SK-N-SH treated with all-trans-retinoic acid at 6 μM for 48 hours (cell line): ENCODE measurements at regions not wholly inside any gene's neighbourhood (a gene's known extent, or its start where the extent isn't known, plus 50 kb on each side); places are given as distances from the start of the nearest gene placed in this dataset.

Source experiments
- ATAC-seq: fragments of 200-7000 bp; cut with Tn5 transposase; 3 replicates; pipeline ENCODE4 v1.9.1; 2020; ENCODE audit warnings: mild to moderate bottlenecking, moderate library complexity
- ARNTL ChIP-seq: fragments of 450-650 bp; formaldehyde crosslinking; IDR thresholded peaks from 2 replicates; pipeline ENCODE4 v1.5.0; 2020; ENCODE audit warnings: low read depth, mild to moderate bottlenecking, moderate library complexity, borderline replicate concordance
- BACH2 ChIP-seq: fragments of 250-450 bp; sonication (Bioruptor Pico); IDR thresholded peaks from 2 replicates; pipeline ENCODE4 v1.9.0; 2021; ENCODE audit warnings: mild to moderate bottlenecking, borderline replicate concordance
- CSDC2 ChIP-seq: fragments of 250-450 bp; sonication (Bioruptor Pico); IDR thresholded peaks from 2 replicates; pipeline ENCODE4 v1.5.0; 2020; ENCODE audit warnings: mild to moderate bottlenecking, moderate library complexity
- ESRRG ChIP-seq: fragments of 250-450 bp; sonication (Bioruptor Pico); IDR thresholded peaks from 2 replicates; pipeline ENCODE4 v1.6.1; 2021; ENCODE audit warnings: mild to moderate bottlenecking
- GLIS3 ChIP-seq: fragments of 250-450 bp; sonication (Bioruptor Pico); IDR thresholded peaks from 2 replicates; pipeline ENCODE4 v1.5.0; 2020; ENCODE audit warnings: mild to moderate bottlenecking, moderate library complexity
- ISL1 ChIP-seq: fragments of 250-450 bp; sonication (Bioruptor Pico); IDR thresholded peaks from 2 replicates; pipeline ENCODE4 v2.1.2; 2022; ENCODE audit warnings: mild to moderate bottlenecking, moderate library complexity
- OSR1 ChIP-seq: fragments of 250-450 bp; sonication (Bioruptor Pico); IDR thresholded peaks from 2 replicates; pipeline ENCODE4 v1.8.0; 2022; ENCODE audit warnings: moderate library complexity, mild to moderate bottlenecking, inconsistent platforms
- PPARA ChIP-seq: fragments of 250-450 bp; sonication (Bioruptor Pico); IDR thresholded peaks from 2 replicates; pipeline ENCODE4 v1.5.0; 2020; ENCODE audit warnings: mild to moderate bottlenecking, borderline replicate concordance
- RARB ChIP-seq: fragments of 250-450 bp; sonication (Bioruptor Pico); IDR thresholded peaks from 2 replicates; pipeline ENCODE4 v1.8.0; 2021; ENCODE audit warnings: mild to moderate bottlenecking, moderate library complexity
- SNAI2 ChIP-seq: fragments of 250-450 bp; sonication (Bioruptor Pico); IDR thresholded peaks from 2 replicates; pipeline ENCODE4 v1.5.0; 2020; ENCODE audit warnings: mild to moderate bottlenecking, moderate library complexity
- TCF4 ChIP-seq: fragments of 250-450 bp; sonication (Bioruptor Pico); IDR thresholded peaks from 2 replicates; pipeline ENCODE4 v1.8.0; 2021; ENCODE audit warnings: mild to moderate bottlenecking, moderate library complexity, borderline replicate concordance
- ZC3H10 ChIP-seq: fragments of 250-450 bp; sonication (Bioruptor Pico); IDR thresholded peaks from 2 replicates; pipeline ENCODE4 v1.5.1; 2021; ENCODE audit warnings: mild to moderate bottlenecking, moderate library complexity
- ZFP3 ChIP-seq: fragments of 250-450 bp; sonication (Bioruptor Pico); IDR thresholded peaks from 2 replicates; pipeline ENCODE4 v1.5.0; 2020; ENCODE audit warnings: mild to moderate bottlenecking, moderate library complexity
- ZFP30 ChIP-seq: fragments of 450-650 bp; formaldehyde crosslinking; IDR thresholded peaks from 2 replicates; pipeline ENCODE4 v1.5.0; 2022; ENCODE audit warnings: mild to moderate bottlenecking, moderate library complexity
- ZNF70 ChIP-seq: fragments of 450-650 bp; formaldehyde crosslinking; IDR thresholded peaks from 2 replicates; pipeline ENCODE4 v1.5.0; 2020; ENCODE audit warnings: mild to moderate bottlenecking, moderate library complexity
- ZNF8 ChIP-seq: fragments of 450-650 bp; formaldehyde crosslinking; IDR thresholded peaks from 2 replicates; pipeline ENCODE4 v1.5.0; 2020; ENCODE audit warnings: mild to moderate bottlenecking, moderate library complexity
- TF ChIP-seq, protein P1 (sequence below): fragments of 250-450 bp; sonication (Bioruptor Pico); IDR thresholded peaks from 2 replicates; pipeline ENCODE4 v1.5.1; 2021; ENCODE audit warnings: mild to moderate bottlenecking, moderate library complexity
- TF ChIP-seq, protein P2 (sequence below): fragments of 250-450 bp; sonication (Bioruptor Pico); IDR thresholded peaks from 2 replicates; pipeline ENCODE4 v1.8.0; 2020; ENCODE audit warnings: mild to moderate bottlenecking, moderate library complexity, borderline replicate concordance
- TF ChIP-seq, protein P3 (sequence below): fragments of 250-450 bp; sonication (Bioruptor Pico); IDR thresholded peaks from 2 replicates; pipeline ENCODE4 v1.8.0; 2021; ENCODE audit warnings: low read depth, mild to moderate bottlenecking, moderate library complexity, borderline replicate concordance
- TF ChIP-seq, protein P4 (sequence below): fragments of 250-450 bp; sonication (Bioruptor Pico); IDR thresholded peaks from 2 replicates; pipeline ENCODE4 v1.5.1; 2020; ENCODE audit warnings: low read depth, mild to moderate bottlenecking, moderate library complexity

DNA sequence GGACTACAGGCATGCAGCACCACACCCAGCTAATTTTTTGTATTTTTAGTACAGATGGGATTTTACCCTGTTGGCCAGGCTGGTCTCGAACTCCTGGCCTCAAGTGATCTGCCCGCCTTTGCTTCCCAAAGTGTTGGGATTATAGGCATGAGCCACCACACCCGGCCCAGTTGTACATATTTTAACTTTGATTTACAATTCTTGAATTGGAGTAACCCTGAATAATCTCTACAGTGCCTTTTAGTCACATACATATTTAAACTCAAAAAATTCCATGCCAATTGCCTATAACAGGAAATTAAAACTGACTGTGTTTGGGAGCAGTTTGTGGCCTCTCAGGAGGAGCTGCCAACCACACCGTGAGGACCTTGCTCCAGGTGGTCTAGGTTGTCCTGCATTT lies 199.8 kb upstream of the PDE10A start:
- TF ChIP-seq, protein P1, sequence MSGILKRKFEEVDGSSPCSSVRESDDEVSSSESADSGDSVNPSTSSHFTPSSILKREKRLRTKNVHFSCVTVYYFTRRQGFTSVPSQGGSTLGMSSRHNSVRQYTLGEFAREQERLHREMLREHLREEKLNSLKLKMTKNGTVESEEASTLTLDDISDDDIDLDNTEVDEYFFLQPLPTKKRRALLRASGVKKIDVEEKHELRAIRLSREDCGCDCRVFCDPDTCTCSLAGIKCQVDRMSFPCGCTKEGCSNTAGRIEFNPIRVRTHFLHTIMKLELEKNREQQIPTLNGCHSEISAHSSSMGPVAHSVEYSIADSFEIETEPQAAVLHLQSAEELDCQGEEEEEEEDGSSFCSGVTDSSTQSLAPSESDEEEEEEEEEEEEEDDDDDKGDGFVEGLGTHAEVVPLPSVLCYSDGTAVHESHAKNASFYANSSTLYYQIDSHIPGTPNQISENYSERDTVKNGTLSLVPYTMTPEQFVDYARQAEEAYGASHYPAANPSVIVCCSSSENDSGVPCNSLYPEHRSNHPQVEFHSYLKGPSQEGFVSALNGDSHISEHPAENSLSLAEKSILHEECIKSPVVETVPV (CRISPR knock-in tag) = no peak
- TF ChIP-seq PPARA (CRISPR knock-in tag) (no peak), ESRRG (CRISPR knock-in tag) (no peak), BACH2 (CRISPR knock-in tag) (no peak), ZNF70 (CRISPR knock-in tag) (no peak)
- no peak for ATAC-seq

DNA sequence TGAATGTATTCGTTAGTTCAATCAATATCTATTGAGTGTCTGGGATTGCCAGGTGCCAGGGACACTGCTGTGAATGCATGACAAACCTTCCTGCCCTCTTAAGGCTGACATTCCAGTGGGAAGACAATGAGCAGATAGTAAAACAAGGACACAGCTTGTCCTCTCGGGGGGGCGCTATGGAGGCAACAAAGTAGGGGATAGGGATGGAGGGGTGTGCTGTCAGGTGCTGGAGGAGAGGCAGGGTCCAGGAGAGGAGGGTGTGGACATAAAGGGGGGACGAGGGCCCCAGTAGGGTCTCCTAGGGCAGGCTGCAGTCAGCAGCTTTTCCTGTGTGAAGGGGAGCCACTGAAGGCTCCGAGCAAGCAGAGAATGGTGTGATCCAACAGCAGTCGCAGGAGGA lies 198.2 kb upstream of the PDE10A start:
- no peak for ATAC-seq
- TF ChIP-seq SNAI2 (CRISPR knock-in tag) (no peak), ZNF70 (CRISPR knock-in tag) (no peak), ZFP3 (CRISPR knock-in tag) (no peak), ESRRG (CRISPR knock-in tag) (no peak), OSR1 (CRISPR knock-in tag) (no peak), ZC3H10 (CRISPR knock-in tag) (no peak), TCF4 (CRISPR knock-in tag) (no peak)
- TF ChIP-seq, protein P2, sequence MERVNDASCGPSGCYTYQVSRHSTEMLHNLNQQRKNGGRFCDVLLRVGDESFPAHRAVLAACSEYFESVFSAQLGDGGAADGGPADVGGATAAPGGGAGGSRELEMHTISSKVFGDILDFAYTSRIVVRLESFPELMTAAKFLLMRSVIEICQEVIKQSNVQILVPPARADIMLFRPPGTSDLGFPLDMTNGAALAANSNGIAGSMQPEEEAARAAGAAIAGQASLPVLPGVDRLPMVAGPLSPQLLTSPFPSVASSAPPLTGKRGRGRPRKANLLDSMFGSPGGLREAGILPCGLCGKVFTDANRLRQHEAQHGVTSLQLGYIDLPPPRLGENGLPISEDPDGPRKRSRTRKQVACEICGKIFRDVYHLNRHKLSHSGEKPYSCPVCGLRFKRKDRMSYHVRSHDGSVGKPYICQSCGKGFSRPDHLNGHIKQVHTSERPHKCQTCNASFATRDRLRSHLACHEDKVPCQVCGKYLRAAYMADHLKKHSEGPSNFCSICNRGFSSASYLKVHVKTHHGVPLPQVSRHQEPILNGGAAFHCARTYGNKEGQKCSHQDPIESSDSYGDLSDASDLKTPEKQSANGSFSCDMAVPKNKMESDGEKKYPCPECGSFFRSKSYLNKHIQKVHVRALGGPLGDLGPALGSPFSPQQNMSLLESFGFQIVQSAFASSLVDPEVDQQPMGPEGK (CRISPR knock-in tag) = no peak

DNA sequence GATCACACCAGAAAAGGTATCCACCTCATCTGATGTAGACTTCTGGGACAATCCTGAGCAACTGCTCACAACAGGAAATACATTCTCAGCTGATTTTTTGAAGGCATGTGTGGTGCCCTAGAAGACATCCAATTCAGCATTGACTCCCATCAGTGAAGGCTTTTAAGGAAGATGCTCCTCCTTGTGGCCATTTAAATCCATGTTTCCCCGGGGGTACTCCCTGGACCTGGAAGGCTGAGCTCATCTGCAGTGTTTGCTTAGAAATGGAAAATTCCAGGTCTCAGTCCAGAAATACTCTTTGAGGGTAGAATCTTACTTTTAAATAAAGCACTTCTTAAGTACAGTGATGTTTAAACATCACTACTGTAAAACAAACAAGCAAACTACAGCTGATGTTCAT lies 195.5 kb upstream of the PDE10A start:
- no peak for ATAC-seq
- TF ChIP-seq TCF4 (CRISPR knock-in tag) (no peak), PPARA (CRISPR knock-in tag) (no peak), SNAI2 (CRISPR knock-in tag) (no peak)
- TF ChIP-seq, all 23 proteins: peak for 0

DNA sequence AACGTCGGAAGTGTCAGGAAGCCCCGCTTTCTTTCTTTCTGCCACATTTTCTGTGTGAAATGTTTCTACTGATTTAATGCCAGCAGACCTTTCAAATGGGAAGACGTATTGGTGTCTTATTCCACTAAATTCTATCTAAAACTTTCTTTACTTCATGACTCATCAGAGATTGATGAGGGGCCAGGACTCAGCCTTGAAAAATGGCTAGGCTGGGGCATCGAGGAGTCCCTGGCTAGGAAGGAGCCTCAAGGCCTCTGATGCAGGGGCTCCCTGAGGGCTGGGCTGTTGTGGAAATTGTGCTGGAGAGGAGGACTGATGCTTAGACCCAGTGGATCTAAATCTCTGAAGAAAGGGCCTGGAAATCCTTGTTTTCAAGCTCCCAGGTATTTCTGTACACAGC lies 192.8 kb upstream of the PDE10A start:
- TF ChIP-seq PPARA (CRISPR knock-in tag) = no peak
- TF ChIP-seq ZC3H10 (CRISPR knock-in tag) = no peak
- TF ChIP-seq RARB (CRISPR knock-in tag) = no peak
- no peak for TF ChIP-seq OSR1 (CRISPR knock-in tag)
- TF ChIP-seq ZNF8 (CRISPR knock-in tag) = no peak
- TF ChIP-seq CSDC2 (CRISPR knock-in tag) = no peak
- TF ChIP-seq, protein P3, sequence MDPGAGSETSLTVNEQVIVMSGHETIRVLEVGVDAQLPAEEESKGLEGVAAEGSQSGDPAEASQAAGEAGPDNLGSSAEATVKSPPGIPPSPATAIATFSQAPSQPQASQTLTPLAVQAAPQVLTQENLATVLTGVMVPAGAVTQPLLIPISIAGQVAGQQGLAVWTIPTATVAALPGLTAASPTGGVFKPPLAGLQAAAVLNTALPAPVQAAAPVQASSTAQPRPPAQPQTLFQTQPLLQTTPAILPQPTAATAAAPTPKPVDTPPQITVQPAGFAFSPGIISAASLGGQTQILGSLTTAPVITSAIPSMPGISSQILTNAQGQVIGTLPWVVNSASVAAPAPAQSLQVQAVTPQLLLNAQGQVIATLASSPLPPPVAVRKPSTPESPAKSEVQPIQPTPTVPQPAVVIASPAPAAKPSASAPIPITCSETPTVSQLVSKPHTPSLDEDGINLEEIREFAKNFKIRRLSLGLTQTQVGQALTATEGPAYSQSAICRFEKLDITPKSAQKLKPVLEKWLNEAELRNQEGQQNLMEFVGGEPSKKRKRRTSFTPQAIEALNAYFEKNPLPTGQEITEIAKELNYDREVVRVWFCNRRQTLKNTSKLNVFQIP (CRISPR knock-in tag) = no peak
- no peak for TF ChIP-seq BACH2 (CRISPR knock-in tag)
- TF ChIP-seq, protein P2 (CRISPR knock-in tag) = no peak
- TF ChIP-seq ZFP30 = no peak
- TF ChIP-seq SNAI2 (CRISPR knock-in tag) = no peak
- no peak for TF ChIP-seq ZFP3 (CRISPR knock-in tag)
- TF ChIP-seq ISL1 = no peak
- TF ChIP-seq, protein P4, sequence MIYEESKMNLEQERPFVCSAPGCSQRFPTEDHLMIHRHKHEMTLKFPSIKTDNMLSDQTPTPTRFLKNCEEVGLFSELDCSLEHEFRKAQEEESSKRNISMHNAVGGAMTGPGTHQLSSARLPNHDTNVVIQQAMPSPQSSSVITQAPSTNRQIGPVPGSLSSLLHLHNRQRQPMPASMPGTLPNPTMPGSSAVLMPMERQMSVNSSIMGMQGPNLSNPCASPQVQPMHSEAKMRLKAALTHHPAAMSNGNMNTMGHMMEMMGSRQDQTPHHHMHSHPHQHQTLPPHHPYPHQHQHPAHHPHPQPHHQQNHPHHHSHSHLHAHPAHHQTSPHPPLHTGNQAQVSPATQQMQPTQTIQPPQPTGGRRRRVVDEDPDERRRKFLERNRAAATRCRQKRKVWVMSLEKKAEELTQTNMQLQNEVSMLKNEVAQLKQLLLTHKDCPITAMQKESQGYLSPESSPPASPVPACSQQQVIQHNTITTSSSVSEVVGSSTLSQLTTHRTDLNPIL (CRISPR knock-in tag) = no peak
- TF ChIP-seq GLIS3 (CRISPR knock-in tag) = no peak
- no peak for TF ChIP-seq ARNTL (CRISPR knock-in tag)
- ATAC-seq = no peak
